ENCODE measurements at regions not wholly inside any gene's neighbourhood (a gene's known extent, or its start where the extent isn't known, plus 50 kb on each side); places are given as distances from the start of the nearest gene placed in this dataset.
"Not testable (repeated sequence)": the region's sequence is repeated elsewhere in the genome, so short reads cannot be mapped to it uniquely, and the experiment has no call there.

DNA sequence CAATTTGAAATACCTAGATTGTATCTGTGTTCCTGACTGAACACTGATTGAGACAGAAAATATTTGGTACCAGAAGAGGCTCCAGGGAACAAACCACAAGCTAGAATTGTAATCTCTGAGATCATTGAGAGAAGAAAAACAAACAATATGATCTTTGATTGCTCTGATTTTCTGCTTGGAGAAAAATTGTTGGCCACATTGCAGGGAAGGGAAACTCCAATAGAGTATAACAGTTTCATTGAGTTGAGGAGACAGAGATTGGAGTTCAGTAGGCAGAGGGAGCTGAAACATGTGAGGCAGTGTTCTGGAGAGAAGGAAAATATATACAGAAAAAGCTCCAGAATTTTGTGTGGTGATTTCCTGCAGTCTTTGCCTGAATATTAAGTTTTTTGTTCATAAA is 158.2 kb downstream of the C4orf33 start:
- DNase-seq (ENCODE audit: low spot score): no peak

DNA sequence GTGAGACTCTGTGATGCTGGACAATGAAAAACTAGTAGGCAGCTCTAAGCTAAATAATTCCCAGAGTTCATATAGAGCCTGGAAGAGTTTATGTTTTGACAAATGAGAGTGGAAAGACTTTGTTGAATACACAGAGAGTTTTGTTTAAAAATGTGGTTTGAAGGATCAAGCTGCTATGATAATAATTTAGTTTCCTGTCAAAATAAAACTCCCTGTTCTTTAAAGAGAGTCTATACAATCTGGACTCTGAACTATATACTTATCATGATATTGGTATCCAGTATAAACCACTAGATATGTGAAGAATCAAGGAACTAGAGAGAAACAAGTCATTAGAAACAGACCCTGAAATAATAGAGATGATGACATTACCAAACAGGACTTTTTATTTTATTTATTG is 158.6 kb downstream of the C4orf33 start:
- no peak for DNase-seq (ENCODE audit: low spot score)

GRCh38 chr4:129261584-129261983 is 165.6 kb downstream of the C4orf33 start:
- DNase-seq (ENCODE audit: low spot score): no peak

DNA sequence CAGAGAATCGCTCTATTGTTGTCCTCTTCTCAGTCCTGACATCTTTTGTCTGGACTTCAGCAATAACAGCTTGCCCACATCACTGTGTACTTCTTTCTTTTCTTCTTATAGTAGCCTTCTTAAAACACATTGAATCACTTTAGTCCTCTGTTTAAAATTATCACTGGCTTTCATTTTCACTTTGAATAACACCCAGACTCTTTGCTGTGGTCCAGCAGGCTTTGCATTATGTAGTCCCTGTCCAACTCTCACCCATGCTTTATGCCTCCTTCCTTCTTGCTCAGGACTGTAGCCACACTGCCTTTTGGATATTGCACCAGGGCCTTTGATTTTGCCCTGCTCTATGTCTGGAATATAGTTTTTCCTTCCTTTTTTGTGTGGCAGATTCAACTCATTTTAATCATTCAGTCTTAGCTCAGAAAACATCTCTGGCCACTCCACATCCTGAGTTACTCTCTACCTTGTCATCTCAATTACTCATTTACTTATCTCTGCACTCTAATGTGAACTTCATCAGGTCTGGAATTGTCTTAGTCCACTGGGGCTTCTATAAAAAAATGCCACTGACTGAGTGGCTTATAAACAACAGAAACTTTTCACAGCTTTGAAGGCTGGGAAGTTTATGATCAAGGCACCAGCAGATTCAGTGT is 168.2 kb downstream of the C4orf33 start:
- no peak for DNase-seq (ENCODE audit: low spot score)

GRCh38 chr4:129278868-129279267 is 182.9 kb downstream of the C4orf33 start:
- DNase-seq (ENCODE audit: low spot score): no peak

GRCh38 chr4:129282293-129282692 is 186.3 kb downstream of the C4orf33 start:
- no peak for DNase-seq (ENCODE audit: low spot score)

- DNase-seq (ENCODE audit: low spot score): not testable (repeated sequence)
These were observed 196.2 kb downstream of the C4orf33 start for GRCh38 chr4:129292194-129292593.

- no peak for DNase-seq (ENCODE audit: low spot score)
These were observed 218.8 kb downstream of the C4orf33 start for GRCh38 chr4:129314781-129315180.

GRCh38 chr4:129322920-129323319 is 227.0 kb downstream of the C4orf33 start:
- no peak for DNase-seq (ENCODE audit: low spot score)

GRCh38 chr4:129323658-129324057 is 227.7 kb downstream of the C4orf33 start:
- no peak for DNase-seq (ENCODE audit: low spot score)

GRCh38 chr4:129326571-129327460 is 230.9 kb downstream of the C4orf33 start:
- no peak for DNase-seq (ENCODE audit: low spot score)

DNA sequence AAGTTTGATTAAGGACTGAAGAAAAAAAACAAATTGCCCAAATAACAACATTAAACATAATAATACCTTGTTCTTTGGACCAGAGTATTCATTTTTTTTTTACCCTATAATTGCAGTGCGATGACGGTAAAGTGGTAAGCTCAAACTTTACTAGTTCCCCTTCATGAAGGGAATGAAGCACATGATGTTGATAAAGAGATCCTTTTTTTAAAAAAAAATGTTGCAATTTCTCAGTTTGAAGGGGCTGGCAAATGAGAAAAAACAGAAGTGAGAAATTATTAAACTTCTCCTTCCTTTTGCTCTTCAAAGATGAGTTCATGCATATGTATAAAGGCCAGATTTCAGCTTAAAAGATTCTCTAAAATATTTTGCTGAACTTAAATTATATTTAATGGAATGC is 231.7 kb downstream of the C4orf33 start:
- no peak for DNase-seq (ENCODE audit: low spot score)

DNA sequence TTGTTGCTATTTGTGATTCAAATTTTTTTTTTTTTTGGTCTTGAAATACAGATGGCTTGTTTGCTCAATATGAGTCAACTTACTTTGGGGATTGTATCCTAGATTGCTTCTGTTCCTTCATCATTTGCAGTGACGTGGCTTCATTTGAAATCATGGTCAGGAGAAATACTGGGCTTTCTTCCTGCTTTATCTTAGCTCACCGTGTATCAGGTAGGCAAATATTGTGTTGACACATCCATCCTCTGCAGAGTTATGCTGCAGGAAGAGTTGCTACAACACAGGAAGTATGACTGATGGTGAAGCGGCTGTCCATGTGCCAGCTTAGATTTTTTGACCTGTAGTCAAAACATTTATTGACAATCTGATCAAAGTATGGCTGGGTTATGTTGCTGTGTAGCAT is 232.2 kb downstream of the C4orf33 start:
- DNase-seq (ENCODE audit: low spot score): no peak

DNA sequence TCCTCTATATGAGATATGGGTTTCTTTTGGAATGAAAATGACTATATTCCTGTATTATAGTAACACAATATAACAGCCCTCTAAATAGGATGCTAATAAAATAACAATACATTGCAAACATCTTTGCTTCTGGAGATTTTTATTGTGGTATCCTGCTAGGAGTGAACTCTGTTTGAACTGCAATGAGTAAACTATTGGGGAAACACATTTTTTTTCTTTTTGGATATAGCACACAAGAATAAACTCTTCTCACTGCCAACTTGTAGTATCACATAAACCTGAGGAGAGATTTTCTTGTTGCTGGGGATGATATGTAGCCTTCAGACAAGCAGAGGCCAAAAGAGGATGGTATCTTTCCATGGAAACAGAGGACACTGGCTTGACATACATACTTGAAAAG is 238.2 kb downstream of the C4orf33 start:
- peak; percentile 21 for DNase-seq (ENCODE audit: low spot score)

GRCh38 chr4:129335276-129335675 is 239.3 kb downstream of the C4orf33 start:
- no peak for DNase-seq (ENCODE audit: low spot score)

- no peak for DNase-seq (ENCODE audit: low spot score)
These were observed 239.9 kb downstream of the C4orf33 start for GRCh38 chr4:129335818-129336217.

DNA sequence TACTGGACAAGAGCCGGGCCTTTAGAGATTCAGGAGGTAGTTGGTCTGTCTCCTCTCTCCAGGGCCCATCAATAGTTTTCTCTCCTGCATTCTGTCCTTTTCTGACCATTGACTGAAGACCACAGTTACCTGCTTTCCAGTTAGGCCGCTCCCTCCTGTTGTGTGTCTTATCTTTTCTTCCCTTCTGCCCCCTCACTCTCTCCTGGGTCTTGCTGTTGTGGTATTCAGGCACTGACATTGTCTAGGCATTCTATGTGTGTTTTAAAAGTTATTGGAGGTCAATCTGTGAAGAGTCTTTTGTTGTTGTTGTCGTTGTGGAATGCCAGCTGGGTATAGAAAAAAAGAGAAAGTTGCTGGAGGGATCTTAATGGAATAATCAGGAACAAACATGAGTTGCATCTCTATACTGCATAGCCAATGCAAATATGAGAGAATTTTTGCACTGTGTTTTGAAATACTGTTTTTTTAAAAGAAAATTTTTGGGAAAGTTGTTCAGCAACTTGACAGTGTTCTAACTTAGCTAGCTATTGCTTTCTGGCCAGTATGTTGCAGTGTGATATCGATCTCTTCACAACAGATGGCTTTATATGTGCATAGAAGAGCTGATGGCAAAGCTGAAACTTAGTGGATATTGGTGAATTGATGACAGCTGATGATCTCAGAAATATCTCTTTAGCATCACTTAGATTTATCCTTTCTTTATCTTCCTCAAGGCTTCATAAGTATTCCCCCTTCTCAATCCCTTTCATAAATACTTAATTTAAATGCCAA is 240.7 kb downstream of the C4orf33 start:
- DNase-seq (ENCODE audit: low spot score): no peak

GRCh38 chr4:129337228-129337620 is 241.3 kb downstream of the C4orf33 start:
- no peak for DNase-seq (ENCODE audit: low spot score)

GRCh38 chr4:129342819-129343408 is 247.0 kb downstream of the C4orf33 start:
- DNase-seq (ENCODE audit: low spot score): peak; percentile 33

DNA sequence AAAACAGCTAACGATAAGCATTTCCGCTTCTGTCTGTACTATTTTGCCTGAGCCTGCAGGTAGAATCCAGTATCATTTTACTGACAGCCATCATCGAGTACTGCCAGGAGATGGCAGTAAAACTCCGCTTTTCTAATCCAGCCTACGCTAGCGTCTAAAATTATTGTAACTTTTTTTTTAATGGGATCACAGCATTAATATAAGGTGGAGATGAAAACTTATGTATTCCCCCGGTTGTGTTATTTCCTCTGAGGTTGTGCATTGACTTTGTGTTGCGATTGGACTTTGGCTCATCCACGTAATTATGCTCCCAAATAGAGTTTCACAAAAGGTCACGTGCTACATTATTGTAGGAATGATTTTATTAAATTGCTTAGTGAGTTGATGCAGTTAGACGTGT is 248.1 kb downstream of the C4orf33 start:
- DNase-seq (ENCODE audit: low spot score): no peak

DNA sequence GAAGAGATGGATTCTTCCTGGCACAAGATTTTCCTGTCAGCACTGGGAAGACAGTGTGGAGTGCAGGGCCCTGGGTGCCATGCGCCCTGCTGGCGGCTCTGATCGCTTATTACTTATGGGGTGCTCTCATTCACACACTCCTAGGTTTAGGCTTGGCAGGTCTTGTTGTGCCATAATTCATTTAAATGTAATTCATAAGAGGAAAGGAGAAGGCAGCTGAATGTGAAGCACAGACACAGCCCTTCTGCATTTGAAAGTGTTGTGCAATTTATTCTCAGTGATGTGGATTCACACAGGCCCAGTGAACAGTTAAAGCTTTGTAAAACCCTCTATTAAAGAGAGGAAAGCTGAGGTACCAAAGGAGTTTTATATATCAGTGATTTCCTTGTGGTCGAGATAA is 249.7 kb downstream of the C4orf33 start:
- DNase-seq (ENCODE audit: low spot score): no peak

DNA sequence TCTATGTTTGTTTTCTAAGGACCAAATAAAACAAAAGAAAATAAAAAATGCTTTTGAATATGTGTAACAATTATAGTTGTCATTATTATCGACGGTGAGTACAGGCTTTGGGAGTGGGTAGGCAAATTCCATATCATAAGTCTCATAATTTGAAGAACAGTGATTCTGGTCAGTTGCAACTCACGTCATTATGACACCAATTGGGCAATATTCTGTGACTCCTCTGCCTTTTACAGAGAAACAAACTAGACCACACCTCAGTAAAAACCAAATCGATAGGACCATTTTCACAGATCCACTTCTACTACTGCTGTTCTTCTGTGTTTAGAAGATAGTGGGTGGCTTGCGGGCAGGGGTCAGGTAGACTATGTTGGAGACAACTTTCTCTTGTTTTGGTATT is 250.1 kb downstream of the C4orf33 start:
- DNase-seq (ENCODE audit: low spot score): no peak

Measured in umbilical cord (tissue), 1 donor.